ENCODE measurements at regions not wholly inside any gene's neighbourhood (a gene's known extent, or its start where the extent isn't known, plus 50 kb on each side); places are given as distances from the start of the nearest gene placed in this dataset.

DNA sequence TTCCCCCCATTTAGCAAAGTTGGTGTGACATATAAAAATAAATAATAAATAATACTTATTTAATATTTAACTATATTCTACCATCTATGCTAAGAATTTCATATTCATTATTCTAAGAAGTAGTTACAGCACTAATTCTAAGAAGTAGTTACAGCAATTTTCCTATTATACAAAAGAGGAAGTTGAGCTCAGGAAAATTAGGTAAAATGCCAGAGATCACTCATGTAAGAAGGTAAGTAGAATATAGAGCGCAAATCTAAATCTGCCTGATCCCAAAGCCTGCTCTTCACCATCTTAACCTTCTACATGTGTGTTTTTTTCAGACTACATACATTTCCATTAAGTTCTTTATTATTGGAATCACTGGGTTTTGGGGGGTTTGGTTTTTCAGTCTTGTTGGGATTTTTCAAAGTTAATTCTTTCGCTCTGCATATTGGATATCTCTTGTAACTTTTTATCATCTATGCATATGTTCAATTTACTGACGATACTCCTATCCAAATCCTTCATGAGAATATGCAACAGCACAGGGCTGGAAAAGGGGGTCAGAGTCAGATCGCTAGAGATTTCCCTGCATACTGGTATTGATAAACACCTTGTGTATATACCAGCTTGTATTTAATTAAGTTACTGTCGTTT lies 852.1 kb downstream of the MAT2B start:
- Histone ChIP-seq H3K27ac (no peak overlapping the region), H3K36me3 (replicated peaks in 1 of 2) (no peaks in the 10 kb centered on the region)
- 78 to 82% (median 79%) methylated on average over 5 of the region's 5 CpGs for WGBS, 4 donors

DNA sequence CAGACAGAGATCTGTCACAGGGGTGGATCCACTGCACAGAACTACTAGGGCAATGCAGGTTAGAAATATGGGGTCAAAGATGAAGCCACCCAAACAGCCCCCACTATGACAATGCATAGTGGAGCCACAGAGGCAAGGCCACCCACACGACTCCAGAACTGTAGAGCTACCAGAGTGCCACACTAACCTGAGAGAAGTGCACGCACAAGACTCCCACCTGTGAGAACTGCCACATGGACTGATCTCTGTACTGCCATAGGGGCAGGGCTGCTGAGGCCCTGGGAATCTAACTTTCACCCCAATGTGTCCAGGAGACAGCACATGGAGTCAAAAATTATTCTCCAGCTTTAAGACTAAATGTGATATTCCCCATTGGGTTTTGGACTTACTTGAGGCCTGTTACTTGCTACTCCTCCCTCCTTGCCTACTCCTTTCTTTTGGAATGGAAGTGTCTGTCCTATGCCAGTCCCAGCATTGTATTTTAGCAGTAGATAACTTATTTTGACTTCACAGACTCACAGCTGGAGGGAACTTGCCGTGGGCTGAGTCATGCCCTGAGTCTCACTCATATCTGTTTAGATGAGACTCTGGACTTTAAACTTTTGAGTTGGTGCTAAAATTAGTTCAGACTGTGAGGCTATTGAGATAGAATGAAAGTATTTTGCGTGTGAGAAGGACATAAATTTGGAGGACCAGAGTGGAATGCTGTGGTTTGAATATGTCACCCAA lies 853.3 kb downstream of the MAT2B start:
- WGBS, 4 donors, result 37 to 69% (median 62%) methylated on average over 2 to 4 of the region's 4 CpGs
- Histone ChIP-seq H3K27me3 (no peaks in the 10 kb centered on the region), H3K36me3 (replicated peaks in 1 of 2) (no peaks in the 10 kb centered on the region), H3K9me3 (replicated peaks in 1 of 3) (no peaks in the 10 kb centered on the region), H3K27ac (no peak overlapping the region), H3K4me3 (no peak overlapping the region), H3K4me1 (replicated peaks in 1 of 2) (no peaks in the 10 kb centered on the region)
- no peak for DNase-seq
- no peak for TF ChIP-seq POLR2A (IDR thresholded peaks at IDR 0.05)
- TF ChIP-seq, protein P1, sequence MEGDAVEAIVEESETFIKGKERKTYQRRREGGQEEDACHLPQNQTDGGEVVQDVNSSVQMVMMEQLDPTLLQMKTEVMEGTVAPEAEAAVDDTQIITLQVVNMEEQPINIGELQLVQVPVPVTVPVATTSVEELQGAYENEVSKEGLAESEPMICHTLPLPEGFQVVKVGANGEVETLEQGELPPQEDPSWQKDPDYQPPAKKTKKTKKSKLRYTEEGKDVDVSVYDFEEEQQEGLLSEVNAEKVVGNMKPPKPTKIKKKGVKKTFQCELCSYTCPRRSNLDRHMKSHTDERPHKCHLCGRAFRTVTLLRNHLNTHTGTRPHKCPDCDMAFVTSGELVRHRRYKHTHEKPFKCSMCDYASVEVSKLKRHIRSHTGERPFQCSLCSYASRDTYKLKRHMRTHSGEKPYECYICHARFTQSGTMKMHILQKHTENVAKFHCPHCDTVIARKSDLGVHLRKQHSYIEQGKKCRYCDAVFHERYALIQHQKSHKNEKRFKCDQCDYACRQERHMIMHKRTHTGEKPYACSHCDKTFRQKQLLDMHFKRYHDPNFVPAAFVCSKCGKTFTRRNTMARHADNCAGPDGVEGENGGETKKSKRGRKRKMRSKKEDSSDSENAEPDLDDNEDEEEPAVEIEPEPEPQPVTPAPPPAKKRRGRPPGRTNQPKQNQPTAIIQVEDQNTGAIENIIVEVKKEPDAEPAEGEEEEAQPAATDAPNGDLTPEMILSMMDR (IDR thresholded peaks at IDR 0.05), result no peak
- intact Hi-C loops (cut with DNase I), result no loop called here

More for the DNA sequence above, 852.1 kb downstream of the MAT2B start:
- H3K27me3 ChIP-seq, result no peaks in the 10 kb centered on the region
- TF ChIP-seq, protein P1 (IDR thresholded peaks at IDR 0.05), result no peak
- TF ChIP-seq POLR2A (IDR thresholded peaks at IDR 0.05), result no peak
- H3K4me3 ChIP-seq, result no peak overlapping the region
- no peak for DNase-seq
- intact Hi-C loops (cut with DNase I), result no loop called here
- no peaks in the 10 kb centered on the region for H3K4me1 ChIP-seq (replicated peaks in 1 of 2)
- H3K9me3 ChIP-seq (replicated peaks in 1 of 3), result no peaks in the 10 kb centered on the region

DNA sequence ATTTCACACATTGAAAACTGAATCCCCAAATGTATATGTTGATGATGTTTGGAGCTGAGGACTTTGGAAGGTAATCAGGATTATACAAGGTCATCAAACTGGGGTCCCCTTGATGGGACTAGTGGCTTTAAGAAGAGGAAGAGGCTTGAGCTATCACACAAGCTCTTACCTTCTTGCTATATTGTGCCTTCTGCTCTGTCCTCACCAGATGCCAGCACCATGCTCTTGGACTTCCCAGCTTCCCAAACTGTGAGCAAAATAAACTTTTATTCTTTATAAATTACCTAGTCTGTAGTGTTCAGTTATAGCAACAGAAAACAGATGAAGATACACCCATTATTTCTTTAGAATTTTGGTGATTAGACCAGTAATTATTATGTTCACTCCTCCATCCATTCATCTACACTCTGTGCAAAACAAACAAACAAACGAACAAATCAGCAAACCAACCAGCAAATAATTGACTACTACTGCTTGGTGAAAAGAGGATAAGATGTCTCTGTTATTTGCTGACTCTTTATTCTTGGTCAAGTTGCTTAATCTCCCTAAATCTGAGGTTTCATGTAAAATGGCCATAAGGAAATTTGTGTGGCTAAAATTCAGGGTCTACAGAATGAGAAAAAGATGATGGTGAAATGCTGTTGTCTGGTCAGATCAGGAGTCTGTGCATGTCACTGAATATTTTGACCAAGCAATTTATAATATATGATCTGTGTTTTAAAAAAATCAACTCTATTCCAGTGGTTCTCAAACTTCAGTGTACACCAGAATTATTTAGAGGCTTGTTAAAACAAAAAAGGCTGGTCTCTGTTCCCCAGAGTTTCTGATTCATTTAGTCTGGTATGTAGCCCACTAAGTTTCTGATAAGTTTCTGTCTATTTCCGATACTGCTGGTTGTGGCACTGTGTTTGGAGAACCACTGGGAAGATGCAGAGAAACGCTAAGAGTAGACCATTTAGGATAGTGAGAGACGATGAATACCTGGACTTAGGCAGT lies 854.1 kb downstream of the MAT2B start:
- no peaks in the 10 kb centered on the region for H3K27me3 ChIP-seq
- no peak for TF ChIP-seq POLR2A (IDR thresholded peaks at IDR 0.05)
- TF ChIP-seq, protein P1 (IDR thresholded peaks at IDR 0.05), result no peak
- no peak overlapping the region for H3K4me3 ChIP-seq
- 69 to 81% (median 78%) methylated on average over 4 of the region's 4 CpGs for WGBS, 4 donors
- no peak for DNase-seq
- intact Hi-C loops (cut with DNase I), result no loop called here
- no peaks in the 10 kb centered on the region for H3K4me1 ChIP-seq (replicated peaks in 1 of 2)
- no peaks in the 10 kb centered on the region for H3K9me3 ChIP-seq (replicated peaks in 1 of 3)
- H3K27ac ChIP-seq, result no peak overlapping the region
- H3K36me3 ChIP-seq (replicated peaks in 1 of 2), result no peaks in the 10 kb centered on the region

DNA sequence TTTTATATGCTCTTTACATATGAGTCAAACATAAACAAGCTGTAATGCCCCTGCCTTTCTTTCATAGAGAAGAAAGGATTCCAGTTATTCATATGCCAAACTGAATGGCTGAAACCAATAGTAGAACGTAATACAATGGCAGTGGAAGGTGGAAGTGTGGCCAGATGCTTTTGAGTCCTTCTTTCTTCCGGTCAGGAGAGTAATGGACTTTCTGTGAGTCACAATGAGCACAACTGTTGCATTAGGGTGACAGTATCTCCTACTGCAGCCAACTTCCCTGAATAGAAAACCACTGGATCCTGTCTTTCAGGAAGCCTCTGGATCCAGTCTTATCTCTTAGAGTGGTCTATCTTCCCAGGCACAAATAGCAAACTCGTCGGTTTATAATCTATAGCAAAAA lies 855.2 kb downstream of the MAT2B start:
- 68 to 81% (median 74%) methylated on average over 4 of the region's 4 CpGs for WGBS, 4 donors
- no peak overlapping the region for H3K4me3 ChIP-seq
- H3K4me1 ChIP-seq (replicated peaks in 1 of 2), result no peaks in the 10 kb centered on the region
- no peaks in the 10 kb centered on the region for H3K36me3 ChIP-seq (replicated peaks in 1 of 2)
- H3K27ac ChIP-seq, result no peak overlapping the region
- TF ChIP-seq POLR2A (IDR thresholded peaks at IDR 0.05), result no peak
- TF ChIP-seq, protein P1 (IDR thresholded peaks at IDR 0.05), result no peak
- intact Hi-C loops (cut with DNase I), result no loop called here
- H3K27me3 ChIP-seq, result no peaks in the 10 kb centered on the region
- no peaks in the 10 kb centered on the region for H3K9me3 ChIP-seq (replicated peaks in 1 of 3)
- no peak for DNase-seq
